ENCODE measurements at regions not wholly inside any gene's neighbourhood (a gene's known extent, or its start where the extent isn't known, plus 50 kb on each side); places are given as distances from the start of the nearest gene placed in this dataset.

DNA sequence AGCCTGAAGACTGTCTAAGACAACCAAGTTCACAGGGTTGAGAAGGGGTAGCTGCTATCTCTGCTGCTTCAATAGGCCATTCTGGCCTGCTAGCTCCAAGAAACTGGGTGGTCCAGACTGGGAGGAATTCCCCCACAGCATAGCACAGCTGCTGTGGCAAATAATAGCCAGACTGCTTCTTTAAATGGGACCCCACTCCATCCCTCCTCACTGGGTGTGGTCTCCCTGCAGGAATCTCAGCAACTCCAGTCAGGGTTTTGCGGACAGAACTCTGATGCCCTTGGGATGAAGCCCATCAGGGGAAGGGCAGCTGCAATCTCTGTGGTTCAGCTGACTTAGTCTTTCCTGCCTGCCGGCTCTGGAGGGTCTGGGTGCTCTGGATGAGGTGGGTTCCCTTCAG lies 1018.6 kb upstream of the DIAPH2 start:
- TF ChIP-seq, protein P1, sequence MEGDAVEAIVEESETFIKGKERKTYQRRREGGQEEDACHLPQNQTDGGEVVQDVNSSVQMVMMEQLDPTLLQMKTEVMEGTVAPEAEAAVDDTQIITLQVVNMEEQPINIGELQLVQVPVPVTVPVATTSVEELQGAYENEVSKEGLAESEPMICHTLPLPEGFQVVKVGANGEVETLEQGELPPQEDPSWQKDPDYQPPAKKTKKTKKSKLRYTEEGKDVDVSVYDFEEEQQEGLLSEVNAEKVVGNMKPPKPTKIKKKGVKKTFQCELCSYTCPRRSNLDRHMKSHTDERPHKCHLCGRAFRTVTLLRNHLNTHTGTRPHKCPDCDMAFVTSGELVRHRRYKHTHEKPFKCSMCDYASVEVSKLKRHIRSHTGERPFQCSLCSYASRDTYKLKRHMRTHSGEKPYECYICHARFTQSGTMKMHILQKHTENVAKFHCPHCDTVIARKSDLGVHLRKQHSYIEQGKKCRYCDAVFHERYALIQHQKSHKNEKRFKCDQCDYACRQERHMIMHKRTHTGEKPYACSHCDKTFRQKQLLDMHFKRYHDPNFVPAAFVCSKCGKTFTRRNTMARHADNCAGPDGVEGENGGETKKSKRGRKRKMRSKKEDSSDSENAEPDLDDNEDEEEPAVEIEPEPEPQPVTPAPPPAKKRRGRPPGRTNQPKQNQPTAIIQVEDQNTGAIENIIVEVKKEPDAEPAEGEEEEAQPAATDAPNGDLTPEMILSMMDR (IDR thresholded peaks at IDR 0.05) = no peak
- TF ChIP-seq POLR2A (IDR thresholded peaks at IDR 0.05) (no peak), POLR2AphosphoS5 (IDR thresholded peaks at IDR 0.05; ENCODE audit: insufficient read depth in 1 of 2, low read depth in 1 of 2) (no peak)
